ENCODE measurements at regions not wholly inside any gene's neighbourhood (a gene's known extent, or its start where the extent isn't known, plus 50 kb on each side); places are given as distances from the start of the nearest gene placed in this dataset.

- no peak for DNase-seq
Observed at GRCh38 chr2:58871469-58872142, 630.5 kb upstream of the FANCL start.

- no peak for DNase-seq
Observed at GRCh38 chr2:58870704-58871103, 629.6 kb upstream of the FANCL start.

DNA sequence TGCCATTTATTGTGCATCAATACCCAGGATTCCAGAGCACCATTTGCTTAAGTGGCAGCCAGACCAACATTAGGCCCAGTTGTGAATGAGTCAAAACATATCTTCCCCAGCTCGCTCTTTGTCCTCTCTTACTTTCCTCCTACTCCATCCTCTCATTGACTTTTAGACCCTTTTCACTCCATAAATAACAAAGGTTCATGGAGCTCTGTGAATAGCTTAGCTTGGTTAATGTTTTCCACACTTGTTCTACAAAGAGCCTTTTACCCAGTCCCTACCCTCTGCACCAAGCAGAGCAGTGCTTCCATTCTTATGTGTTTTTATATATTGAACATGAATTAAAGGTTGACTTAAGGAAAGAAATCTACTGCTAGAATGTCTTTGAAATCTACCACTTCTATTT, 625.8 kb upstream of the FANCL start:
- DNase-seq, result no peak

DNA sequence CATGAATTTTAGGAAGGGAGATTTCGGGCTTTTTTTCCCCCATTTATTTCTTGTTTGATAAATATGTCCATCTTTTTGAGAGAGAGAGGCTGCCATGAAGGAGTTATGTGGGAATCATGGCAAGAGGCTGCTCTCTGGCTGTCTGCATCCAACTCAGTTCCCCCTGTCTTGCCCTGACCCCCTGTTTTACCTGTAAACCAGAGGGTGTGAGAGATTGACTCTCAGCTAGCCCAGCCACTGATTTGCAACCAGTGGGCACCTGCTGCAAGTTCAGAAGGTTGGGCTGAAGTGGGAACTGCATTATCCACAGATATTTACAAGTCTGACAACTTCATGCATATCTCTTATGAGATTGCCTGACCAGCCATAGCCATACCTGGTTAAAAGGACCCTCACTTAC, 625.4 kb upstream of the FANCL start:
- DNase-seq, result no peak

DNA sequence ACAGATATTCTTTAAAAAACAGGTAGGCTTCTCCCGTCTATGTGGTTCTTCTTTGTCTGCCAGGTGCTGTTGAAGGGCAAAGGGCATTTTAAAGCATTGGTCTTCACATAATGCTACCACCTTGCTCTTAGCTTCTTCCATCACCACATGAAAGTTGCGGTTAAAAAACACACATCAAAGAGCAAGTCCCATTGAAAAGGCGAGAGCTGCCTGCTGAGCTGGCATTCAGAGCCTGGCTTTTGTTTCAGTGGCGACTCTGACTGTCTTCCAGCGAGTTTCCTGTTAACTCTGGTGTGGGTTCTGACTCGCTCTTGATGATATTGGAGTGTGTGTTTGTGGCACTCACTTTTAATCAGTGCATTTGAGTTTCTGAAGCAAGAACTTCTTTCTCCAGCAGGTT, 624.9 kb upstream of the FANCL start:
- DNase-seq, result no peak

DNA sequence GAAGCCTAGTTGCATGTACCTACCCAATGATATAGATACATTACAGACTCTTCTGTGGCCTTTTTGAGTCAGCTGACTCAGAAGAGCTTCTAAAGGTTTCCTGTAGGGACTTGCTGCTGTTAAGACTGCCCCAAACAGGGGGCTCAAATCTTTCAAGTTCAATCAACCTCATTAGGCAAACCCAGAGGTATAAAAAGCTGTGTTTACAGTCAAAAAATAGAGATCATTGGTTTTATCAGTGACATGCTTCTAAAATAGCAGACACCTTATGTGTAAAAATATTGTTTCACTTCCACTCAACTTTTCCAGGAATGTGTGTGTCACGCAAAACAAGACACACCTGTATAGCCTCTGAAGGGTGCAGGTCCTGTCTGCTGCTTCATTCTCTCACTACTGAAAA, 624.3 kb upstream of the FANCL start:
- DNase-seq, result no peak

GRCh38 chr2:58862244-58862643, 621.1 kb upstream of the FANCL start:
- DNase-seq, result no peak

DNA sequence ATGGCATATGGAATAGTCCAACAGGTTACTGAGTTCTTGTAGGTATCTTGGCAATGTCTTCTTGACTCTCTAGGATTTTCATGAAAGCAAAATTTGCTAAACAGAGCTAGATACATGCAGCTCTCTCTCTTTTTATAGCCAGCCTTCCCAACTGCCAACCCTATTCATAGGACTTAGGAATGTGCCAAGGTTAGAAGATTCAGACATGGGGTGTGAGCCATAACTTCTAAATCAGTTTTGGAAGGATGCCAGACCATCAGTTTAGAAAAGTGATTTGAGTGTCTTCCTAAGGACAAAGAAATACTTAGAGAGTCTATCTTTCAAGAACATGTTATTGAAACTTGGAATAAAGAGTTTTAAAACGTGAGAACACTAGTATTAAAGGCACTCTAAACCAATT, 619.5 kb upstream of the FANCL start:
- no peak for DNase-seq

GRCh38 chr2:58856100-58856499, 615.0 kb upstream of the FANCL start:
- no peak for DNase-seq

- DNase-seq, result no peak
Observed at GRCh38 chr2:58853420-58853819, 612.3 kb upstream of the FANCL start.

- no peak for DNase-seq
Observed at GRCh38 chr2:58852905-58853304, 611.8 kb upstream of the FANCL start.

DNA sequence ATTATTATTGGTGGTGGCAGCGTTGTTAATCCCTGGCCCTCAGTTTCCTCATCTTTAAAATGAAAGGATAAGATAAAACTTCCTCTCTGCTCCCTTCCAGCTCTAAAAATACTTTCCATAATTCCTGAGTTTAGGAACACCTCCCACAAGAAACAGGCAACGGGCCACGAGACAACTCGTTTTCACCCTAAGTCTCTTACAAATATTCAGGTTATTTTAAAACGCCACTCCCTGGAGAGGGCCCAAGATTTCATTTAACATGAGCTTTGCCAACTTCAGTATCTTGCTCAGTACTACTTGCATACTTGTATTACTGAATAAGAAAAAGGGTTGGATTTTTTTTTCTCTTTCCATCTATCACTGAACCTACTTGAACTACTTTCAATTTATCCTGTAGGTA, 611.1 kb upstream of the FANCL start:
- DNase-seq, result no peak

DNA sequence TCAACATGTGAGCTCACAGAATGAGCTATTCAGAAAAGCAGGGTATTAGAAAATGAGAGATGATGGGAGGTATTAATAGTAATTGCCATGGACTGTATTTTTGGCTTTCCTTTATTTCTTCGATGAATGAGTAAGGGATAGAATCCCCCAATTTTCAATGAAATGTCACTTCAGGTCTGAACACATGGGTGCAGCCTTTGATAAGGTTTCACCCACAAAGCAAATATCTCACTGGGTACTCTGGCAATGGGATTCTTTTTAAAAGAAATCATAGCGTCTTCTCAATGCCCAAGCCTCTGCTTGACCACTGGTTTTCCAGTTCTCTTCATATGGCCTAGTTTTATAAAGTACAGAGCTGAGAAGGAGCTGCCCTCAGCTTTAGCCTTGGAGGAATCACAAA, 610.5 kb upstream of the FANCL start:
- no peak for DNase-seq

- DNase-seq, result no peak
Observed at GRCh38 chr2:58845011-58845410, 603.9 kb upstream of the FANCL start.

DNA sequence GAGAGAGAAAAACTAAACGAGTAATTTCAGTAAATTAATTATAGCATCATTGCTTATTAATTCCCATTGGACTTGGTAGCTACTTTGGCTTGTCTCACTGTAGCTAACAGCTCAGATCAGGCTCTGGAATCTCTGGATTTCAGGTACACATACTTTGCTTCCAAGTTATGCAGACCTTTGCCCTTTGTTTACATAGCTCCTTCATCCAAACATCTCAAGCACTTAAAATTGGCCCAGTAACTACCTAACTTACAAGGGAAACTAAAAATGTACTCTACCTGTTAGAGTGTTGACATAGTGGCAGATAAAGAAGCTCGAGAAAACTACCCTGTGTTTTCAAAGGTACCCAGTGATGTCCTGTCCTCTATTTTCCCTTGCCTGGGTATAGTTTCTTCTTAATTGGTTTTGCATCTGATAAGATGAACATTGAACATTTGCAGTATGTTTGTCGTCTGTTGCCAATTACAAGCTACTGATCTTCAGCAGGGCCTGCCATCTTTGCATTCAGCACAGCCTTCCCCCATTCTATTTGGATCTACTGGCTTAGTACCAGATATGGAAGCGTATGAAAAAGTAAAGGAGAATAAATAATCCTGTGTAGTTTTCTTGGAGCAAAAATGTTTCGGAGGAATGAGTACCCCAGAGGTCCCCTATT, 601.5 kb upstream of the FANCL start:
- no peak for DNase-seq

DNA sequence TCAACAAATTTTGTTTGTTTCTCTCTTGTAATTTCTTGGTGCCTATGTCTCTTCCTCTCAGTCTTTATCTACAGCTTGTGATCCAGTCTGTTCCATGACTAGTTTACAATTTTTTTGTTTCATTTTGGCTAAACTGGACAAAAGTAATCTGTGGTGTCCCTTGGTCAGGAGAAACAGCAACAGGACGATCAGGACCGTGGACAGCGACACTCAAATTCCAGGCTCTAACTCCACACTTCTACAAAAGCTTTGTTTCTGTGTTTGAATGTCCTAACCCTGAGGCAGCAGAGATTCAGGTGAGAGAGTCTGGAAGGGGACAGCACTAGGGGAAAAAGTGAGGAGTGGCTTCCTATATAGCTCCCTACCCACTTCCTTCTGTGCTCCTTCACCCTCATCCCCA, 593.3 kb upstream of the FANCL start:
- DNase-seq, result no peak

GRCh38 chr2:58826795-58827194, 585.7 kb upstream of the FANCL start:
- DNase-seq, result no peak

GRCh38 chr2:58812771-58813344, 571.7 kb upstream of the FANCL start:
- no peak for DNase-seq

GRCh38 chr2:58805126-58805525, 564.0 kb upstream of the FANCL start:
- no peak for DNase-seq

GRCh38 chr2:58803192-58803591, 562.1 kb upstream of the FANCL start:
- DNase-seq, result no peak

- DNase-seq, result no peak
Observed at GRCh38 chr2:58800881-58801280, 559.8 kb upstream of the FANCL start.

DNA sequence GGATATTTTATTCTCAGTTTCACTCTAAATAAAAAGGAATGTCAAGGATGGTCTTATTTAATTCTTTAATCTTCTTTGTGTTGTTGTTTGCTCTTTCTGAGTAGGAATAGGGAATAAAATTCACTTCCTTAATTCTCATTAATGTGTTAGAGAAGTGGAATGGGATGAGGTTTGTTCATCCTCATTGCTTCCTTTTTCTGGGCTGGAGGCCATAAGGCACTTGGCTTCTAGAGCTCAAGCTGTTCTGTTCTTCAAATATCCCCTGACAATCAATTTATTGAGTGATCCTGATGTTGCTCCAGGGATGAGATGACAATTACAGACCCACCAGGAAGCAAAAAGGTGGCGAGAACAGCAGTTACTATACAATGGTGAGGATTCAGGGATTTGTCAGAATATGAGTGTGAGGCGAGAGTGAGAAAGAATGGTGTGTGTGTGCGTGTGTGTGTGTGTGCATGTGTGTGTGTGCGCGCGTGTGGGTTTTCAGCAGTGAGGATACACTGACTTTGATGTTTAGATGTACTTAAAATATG, 557.6 kb upstream of the FANCL start:
- DNase-seq, result no peak

DNA sequence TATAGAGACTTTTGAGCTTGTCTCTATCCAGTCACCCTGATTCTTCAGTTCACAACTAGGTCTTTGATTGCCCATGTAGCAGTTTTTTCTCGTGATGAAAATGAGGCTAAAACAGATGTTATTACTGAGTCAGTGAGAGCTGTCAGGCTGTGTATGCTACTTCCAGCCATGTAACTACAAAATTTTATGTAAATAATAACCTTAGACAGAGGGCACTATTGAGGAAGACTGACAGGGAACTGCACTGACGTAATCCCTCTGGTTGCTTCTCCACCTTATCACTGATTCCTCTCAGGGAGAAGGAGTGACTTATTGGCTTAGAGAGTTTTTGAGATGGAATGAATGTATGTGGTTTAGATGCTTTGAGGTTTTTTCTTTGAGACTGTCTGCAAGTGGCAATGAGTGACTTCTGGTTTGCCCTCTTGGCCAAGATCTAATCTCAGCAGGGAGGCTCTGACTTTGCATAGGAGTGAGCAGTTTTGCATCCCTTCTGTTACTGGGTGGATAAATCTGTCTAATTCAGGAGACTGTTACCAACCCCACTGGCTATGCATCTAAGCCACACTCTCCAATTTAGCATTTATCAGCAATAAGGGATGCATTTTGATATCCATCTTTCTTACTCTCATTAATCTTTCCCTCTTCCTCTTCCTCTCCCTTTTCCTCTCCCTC, 555.2 kb upstream of the FANCL start:
- DNase-seq, result no peak

- DNase-seq, result no peak
Observed at GRCh38 chr2:58794916-58795315, 553.8 kb upstream of the FANCL start.
